ENCODE measurements at regions not wholly inside any gene's neighbourhood (a gene's known extent, or its start where the extent isn't known, plus 50 kb on each side); places are given as distances from the start of the nearest gene placed in this dataset.
"Not testable (repeated sequence)": the region's sequence is repeated elsewhere in the genome, so short reads cannot be mapped to it uniquely, and the experiment has no call there.

DNA sequence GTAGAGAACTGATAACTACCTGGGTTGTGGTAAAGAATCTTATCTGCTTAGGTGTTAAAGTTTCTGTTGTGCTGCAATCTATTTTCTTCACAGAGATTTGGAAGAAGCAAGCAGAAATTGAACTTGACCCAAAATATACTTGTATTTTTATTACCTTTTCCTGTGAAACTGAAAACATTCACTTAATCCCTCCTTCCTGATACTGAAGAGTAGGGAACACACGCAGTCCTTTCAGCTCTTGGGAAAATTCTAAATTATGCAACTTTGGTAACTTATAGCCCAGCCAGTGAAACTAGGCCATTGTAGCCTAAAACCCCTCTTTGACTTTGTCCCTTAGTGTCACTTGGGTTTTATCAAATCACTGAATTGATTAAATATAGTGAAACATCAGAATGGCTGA is 128.4 kb upstream of the MEIS1 start:
- DNase-seq: no peak

DNA sequence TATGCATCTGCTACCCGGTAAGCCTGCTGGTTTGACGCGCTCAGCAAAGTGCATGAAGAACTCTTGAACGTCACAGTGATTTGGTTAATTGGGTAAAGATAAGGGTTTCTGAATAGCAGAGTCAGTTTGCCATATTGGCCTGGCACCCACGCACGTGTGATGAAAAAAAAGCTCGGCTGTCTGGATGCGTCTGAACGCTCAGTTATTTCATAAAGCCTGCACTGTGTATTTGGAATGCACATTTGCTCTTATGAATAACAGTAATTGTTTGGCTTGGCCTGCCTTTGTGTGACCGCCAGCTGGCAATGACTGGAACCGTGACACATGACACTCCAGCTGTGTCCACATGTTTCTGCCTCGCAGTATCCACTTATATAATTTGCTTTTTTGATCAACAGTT is 129.2 kb upstream of the MEIS1 start:
- no peak for DNase-seq

DNA sequence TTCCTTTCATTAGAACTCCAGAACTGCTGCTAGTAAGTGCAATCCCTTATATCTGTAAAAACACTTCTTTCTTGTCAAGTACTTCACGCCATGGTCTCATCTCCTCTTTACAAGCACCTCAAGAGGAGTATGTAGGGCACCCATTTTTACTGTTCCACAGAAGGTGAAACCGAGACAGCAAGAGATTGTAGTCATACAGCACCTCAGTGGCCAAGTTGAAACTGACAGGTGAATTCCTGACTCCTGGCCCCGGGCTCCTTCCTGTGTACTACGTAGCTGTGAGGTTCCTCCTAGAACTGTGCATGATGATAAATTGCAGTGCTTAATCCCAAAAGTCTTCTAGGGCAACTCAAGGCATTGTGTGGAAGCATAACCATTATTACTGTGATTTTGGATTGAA is 131.5 kb upstream of the MEIS1 start:
- DNase-seq: no peak

- no peak for DNase-seq
These were observed 133.2 kb upstream of the MEIS1 start for GRCh38 chr2:66301767-66302140.

DNA sequence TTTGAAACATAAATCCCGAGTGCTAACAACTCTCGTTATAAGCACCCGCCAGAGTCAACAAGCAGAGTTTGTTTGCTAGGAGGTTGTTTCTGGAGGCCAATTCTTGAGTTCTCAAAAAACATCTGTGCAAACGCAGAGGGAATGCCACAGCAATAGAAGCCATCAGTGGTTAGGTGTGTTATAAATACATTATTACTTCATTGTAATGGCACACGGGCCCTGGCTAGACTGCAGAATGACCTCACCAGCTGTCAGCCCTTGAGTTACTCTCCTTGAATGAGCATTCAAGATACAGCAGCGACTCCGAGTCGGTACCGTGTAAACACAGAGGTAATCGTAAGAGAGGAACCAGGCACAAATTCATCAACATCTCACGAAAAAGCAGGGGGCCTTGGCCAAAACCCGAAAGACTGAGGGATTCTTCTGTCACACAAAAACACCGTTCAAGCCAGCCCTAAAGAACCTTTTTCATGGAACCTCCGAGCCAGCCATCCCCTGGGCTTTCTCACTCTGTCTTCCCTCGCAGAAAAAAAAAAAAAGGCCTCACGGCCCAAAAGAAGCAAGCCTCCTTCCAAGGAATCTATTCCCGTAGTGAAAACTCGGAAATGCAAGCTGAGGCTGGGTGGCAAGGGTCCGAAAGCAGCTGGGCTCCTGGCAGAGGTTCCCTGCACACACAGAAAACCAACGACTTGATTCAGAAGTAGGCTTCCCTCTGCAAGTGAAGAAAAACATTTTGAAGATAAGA is 133.7 kb upstream of the MEIS1 start:
- no peak for DNase-seq

- no peak for DNase-seq
These were observed 151.1 kb upstream of the MEIS1 start for GRCh38 chr2:66283787-66284186.

- DNase-seq: no peak
These were observed 152.9 kb upstream of the MEIS1 start for GRCh38 chr2:66281980-66282379.

DNA sequence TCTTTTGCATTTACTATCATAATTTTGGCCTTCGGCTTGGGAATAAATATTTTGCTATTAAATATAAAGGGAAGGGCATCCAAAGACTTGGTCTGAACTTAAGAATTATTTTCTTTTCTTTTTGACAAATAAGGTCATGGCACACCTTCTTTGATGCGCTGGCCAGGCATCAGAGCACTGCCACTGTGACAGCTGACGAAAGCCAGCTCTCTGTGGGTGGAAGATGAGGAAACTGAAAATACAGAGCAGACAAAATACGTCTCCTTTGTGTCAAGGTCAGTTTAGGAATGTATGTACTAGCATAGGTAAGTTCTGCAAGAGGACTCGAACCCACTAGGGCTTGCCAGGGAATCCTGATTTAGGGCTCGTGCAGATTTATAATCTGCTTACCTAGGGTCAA is 155.9 kb upstream of the MEIS1 start:
- no peak for DNase-seq

DNA sequence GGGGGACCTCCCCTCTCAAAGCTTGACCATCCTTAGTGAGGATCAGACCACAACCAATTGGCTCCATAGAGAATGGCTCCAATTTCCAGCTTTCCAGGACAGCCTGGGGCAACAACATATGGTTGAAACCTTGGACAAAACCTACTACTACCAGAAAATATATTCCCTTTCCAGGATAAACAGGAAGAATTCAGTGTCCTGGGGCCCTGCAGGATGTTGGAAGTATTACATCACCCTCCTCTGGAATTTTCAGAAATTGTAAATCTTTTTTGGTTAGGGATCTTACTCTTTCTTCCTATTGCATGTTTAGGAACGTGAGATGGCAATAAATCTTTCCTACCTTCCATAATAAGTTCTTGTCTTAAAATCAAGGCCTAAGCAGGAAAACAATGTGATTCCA is 158.9 kb upstream of the MEIS1 start:
- no peak for DNase-seq

- no peak for DNase-seq
These were observed 160.9 kb upstream of the MEIS1 start for GRCh38 chr2:66273933-66274490.

- DNase-seq: no peak
These were observed 162.2 kb upstream of the MEIS1 start for GRCh38 chr2:66272751-66273150.

DNA sequence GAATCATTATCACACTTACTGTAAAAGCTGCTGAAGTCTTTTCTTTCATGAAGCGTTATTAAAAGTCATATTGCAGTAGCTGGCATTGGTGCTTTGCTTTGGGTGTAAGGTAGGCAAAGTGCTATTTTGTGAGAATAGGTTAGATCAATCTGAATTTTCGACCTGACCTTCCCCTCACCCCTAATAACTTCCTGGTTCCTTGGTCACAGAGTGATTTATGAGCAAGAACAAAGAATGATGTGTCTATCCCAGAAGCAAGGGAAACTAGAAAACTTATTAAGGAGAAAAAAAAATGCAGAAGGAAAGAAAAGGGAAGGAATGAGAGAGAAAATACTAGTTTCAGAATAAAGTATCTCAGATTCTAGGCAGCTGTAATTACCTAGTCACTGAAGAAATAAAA is 163.1 kb upstream of the MEIS1 start:
- DNase-seq: no peak

GRCh38 chr2:66270247-66270646 is 164.7 kb upstream of the MEIS1 start:
- no peak for DNase-seq

- DNase-seq: no peak
These were observed 165.8 kb upstream of the MEIS1 start for GRCh38 chr2:66269166-66269565.

DNA sequence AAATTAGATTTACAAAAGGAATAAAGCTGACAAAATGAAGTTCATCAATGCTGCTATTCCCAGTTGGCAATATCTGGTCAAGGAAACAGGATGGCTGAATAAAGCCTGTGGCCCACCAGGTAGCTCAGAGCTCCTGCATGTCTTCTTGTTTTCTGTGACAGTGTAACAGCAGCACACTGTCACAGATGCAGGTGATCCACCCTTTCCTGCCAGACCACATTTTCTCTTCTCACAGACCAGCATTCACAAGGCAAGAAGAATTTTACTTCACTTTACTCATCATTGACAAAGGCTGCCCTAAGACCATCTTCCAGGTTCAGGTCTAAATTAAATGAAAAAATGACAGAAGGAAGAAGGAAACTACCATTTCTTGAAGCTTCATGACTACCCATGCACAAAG is 166.2 kb upstream of the MEIS1 start:
- DNase-seq: no peak

DNA sequence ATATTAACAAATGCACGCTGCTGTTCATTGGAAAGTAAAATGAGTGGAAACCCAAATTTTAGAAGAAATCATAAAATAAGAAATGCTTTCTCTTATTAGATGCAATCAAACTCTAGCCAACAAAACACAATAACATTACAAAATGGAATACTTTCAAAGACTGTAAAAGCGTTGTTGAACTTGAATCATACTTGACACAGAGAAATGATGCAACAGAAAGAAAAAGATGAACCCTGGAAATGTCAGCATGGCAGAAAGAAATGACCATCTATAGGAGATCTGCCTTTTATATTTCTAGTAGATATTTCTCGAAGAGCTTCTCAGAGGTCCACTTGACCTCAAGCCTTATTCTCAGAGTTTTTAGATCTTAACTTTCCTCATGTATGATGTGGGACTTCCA is 170.6 kb upstream of the MEIS1 start:
- DNase-seq: no peak

DNA sequence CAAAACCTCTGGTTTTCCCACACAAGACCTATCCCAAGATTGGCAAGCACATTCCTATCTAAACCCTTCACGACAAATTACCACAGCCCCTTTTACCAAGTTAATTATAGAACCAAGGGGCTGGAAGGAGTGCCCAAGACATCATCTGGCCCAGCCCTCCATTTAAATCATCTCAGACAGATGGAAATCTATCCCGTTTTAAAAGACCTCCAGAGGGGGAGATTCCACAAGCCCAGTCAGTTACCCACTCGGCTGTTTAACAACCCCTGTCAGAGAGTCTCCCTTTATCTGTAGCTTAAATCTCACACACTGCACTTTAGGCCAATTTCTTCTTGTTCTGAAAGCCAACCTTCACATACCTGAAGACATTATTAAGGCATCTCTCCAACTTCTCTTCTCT is 179.1 kb upstream of the MEIS1 start:
- no peak for DNase-seq

- DNase-seq: no peak
These were observed 179.8 kb upstream of the MEIS1 start for GRCh38 chr2:66255136-66255535.

GRCh38 chr2:66253066-66253465 is 181.9 kb upstream of the MEIS1 start:
- no peak for DNase-seq

DNA sequence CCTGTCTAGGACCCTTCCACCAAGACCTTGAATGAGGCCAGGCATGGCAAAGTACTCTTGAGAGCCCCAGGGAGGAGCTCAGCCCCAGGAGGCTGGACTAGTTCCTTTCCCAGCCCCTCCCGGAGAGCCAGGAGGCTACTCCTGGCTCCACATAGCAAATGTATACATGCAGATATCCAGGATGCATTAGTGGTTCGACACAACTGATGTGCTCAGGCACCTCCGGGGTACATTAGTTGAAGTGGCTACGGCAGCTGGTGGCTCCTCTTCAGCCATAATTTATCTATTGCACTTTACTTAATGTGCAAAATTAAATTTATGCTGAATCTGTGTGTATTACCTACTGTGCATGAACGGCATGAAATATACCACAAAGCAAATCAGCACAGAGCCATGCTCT is 182.8 kb upstream of the MEIS1 start:
- DNase-seq: no peak

GRCh38 chr2:66251573-66251972 is 183.4 kb upstream of the MEIS1 start:
- DNase-seq: no peak

DNA sequence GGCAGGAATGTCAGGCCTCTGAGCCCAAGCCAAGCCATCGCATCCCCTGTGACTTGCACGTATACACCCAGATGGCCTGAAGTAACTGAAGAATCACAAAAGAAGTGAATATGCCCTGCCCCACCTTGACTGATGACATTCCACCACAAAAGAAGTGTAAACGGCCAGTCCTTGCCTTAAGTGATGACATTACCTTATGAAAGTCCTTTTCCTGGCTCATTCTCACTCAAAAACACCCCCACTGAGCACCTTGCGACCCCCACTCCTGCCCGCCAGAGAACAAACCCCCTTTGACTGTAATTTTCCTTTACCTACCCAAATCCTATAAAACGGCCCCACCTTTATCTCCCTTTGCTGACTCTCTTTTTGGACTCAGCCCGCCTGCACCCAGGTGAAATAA is 185.8 kb upstream of the MEIS1 start:
- not testable (repeated sequence) for DNase-seq

DNA sequence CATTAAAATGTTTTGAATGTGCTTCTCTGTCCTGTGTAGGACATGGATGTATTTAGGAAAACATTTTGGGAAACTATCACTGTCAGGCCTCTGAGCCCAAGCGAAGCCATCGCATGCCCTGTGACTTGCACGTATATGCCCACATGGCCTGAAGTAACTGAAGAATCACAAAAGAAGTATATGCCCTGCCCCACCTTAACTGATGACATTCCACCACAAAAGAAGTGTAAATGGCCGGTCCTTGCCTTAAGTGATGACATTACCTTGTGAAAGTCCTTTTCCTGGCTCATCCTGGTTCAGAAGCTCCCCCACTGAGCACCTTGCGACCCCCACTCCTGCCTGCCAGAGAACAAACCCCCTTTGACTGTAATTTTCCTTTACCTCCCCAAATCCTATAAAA is 191.1 kb upstream of the MEIS1 start:
- not testable (repeated sequence) for DNase-seq

DNA sequence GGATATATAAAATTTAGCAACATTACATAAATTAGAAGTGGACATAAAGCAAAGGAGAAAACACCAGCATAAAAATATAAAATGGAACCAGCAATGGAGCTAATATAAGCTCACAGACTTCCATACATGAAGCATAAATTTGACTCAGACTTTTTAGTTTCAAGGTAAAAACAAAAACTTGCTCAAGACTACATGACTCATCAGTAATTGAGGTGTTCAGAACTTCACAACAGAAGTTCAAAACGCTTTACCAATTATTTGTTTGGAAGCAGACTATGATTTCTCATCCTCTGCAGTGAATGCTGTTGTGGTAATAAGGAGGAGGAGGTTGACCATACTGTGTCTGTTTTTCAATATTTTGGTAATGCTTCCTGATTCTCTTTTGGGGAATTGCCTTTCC is 192.0 kb upstream of the MEIS1 start:
- not testable (repeated sequence) for DNase-seq

DNA sequence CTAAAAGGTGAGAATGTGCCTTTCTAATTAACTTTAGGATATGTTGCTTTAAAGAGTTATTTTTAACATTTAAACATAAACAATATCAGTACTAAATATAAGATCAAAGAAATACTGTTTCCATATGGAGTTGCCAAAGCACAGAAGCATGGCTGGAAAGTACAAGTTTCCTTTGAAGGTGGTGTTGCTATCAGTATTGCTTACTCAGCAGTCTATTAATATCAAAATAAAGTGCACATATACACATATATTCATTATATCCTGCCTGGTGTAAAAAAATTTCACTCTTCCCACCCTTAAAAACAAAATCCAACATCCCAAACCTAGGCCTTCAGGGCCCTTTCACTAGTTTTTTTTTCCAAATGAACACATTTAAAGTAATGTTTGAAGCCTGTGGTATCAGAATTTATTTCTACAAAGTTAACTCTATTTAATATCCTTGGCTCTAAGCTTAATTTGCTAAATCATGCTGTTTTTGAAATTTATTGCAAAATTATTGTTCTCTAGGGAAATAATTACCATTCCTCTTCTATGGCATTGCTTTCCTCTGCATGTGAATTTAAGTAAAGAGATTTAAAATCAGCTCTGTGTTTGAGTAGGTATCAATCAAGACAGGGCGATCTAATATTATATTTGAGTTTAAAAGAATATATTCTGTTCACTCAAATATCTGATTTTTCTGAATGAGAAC is 192.7 kb upstream of the MEIS1 start:
- DNase-seq: no peak
